Natural killer cell treated with Interleukin-12 subunit alpha and Interleukin-12 subunit beta and Interleukin-15 and Interleukin-18, amount 100 ng/mL, for 72 hours (primary cell): ENCODE measurements at regions not wholly inside any gene's neighbourhood (a gene's known extent, or its start where the extent isn't known, plus 50 kb on each side); places are given as distances from the start of the nearest gene placed in this dataset.
"Not testable (repeated sequence)": the region's sequence is repeated elsewhere in the genome, so short reads cannot be mapped to it uniquely, and the experiment has no call there.

Experiments used
- ATAC-seq, 2 donors: fragments of 150-1000 bp; cut with Tn5 transposase in 1 of 2; sonication (Bioruptor Pico), chemical (Tn5 transposase) in 1 of 2; 2 replicates each; pipeline ENCODE4 v1.10.0; 2021
- DNase-seq: peaks from one replicate; pipeline ENCODE4 v3.0.0; 2022; ENCODE audit warnings: low spot score
- H3K27ac Mint-ChIP-seq, 2 donors: 1 replicate in 1 of 2; 2 replicates in 1 of 2; pipeline ENCODE4 v1.8.0; 2022; ENCODE audit warnings: mixed read lengths in 2 of 2, mild to moderate bottlenecking in 1 of 2, moderate library complexity in 1 of 2
- H3K27me3 Mint-ChIP-seq, 2 donors: 1 replicate in 1 of 2; 2 replicates in 1 of 2; pipeline ENCODE4 v1.8.0; 2022; ENCODE audit warnings: mixed read lengths in 2 of 2
- H3K36me3 Mint-ChIP-seq: one replicate; pipeline ENCODE4 v1.8.0; 2022; ENCODE audit warnings: mixed read lengths
- H3K4me1 Mint-ChIP-seq, 2 donors: 1 replicate in 1 of 2; 2 replicates in 1 of 2; pipeline ENCODE4 v1.8.0; 2022; ENCODE audit warnings: low read depth in 2 of 2, mixed read lengths in 2 of 2, mild to moderate bottlenecking in 1 of 2
- H3K4me3 Mint-ChIP-seq: one replicate; pipeline ENCODE4 v1.8.0; 2022; ENCODE audit warnings: mixed read lengths
- H3K9me3 Mint-ChIP-seq: 2 replicates; pipeline ENCODE4 v1.8.0; 2022; ENCODE audit warnings: mixed read lengths

- DNase-seq, H3K9me3 Mint-ChIP-seq, ATAC-seq, H3K4me3 Mint-ChIP-seq, H3K4me1 Mint-ChIP-seq, H3K36me3 Mint-ChIP-seq, H3K27ac Mint-ChIP-seq: not testable (repeated sequence)
- peaks cover 20 to 37% of the 10 kb centered on the region in 2 donors for H3K27me3 Mint-ChIP-seq
Measured at GRCh38 chr15:83335542-83335941, 51.1 kb upstream of the BNC1 start.

GRCh38 chr15:83339396-83339795 is 54.9 kb upstream of the BNC1 start:
- peaks cover 4% of the 10 kb centered on the region for H3K9me3 Mint-ChIP-seq
- ATAC-seq, result no peak
- no peaks in the 10 kb centered on the region for H3K36me3 Mint-ChIP-seq
- H3K27me3 Mint-ChIP-seq, result peaks cover 21 to 31% of the 10 kb centered on the region in 2 donors
- H3K4me1 Mint-ChIP-seq, result no peaks in the 10 kb centered on the region
- no peak overlapping the region for H3K4me3 Mint-ChIP-seq
- no peak overlapping the region for H3K27ac Mint-ChIP-seq
- no peak for DNase-seq

DNA sequence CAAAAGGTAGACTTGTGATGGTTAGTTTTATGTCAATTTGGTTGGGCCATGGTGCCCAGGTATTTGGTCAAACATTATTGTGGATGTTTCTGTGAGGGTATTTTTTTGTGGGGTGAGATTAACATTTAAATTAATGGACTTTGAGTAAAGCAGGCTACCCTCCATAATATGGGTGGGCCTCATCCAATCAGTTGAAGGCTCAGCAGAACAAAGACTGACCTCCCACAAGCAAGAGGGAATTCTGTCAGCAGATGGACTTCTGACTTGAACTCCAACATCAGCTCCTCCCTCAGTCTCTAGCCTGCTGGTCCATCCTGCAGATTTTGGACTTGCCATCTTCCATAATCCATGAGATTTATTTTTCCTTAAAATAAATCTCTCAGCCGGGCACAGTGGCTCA is 55.6 kb upstream of the BNC1 start:
- ATAC-seq, result no peak
- no peaks in the 10 kb centered on the region for H3K4me1 Mint-ChIP-seq
- H3K36me3 Mint-ChIP-seq, result no peaks in the 10 kb centered on the region
- peaks cover 21 to 31% of the 10 kb centered on the region in 2 donors for H3K27me3 Mint-ChIP-seq
- no peak overlapping the region for H3K27ac Mint-ChIP-seq
- no peak for DNase-seq
- H3K4me3 Mint-ChIP-seq, result no peak overlapping the region
- peaks cover 4% of the 10 kb centered on the region for H3K9me3 Mint-ChIP-seq

- Mint-ChIP-seq H3K27me3 (peaks cover 11 to 17% of the 10 kb centered on the region in 2 donors), H3K27ac (no peak overlapping the region), H3K4me1 (no peaks in the 10 kb centered on the region), H3K9me3 (no peaks in the 10 kb centered on the region), H3K36me3 (no peaks in the 10 kb centered on the region), H3K4me3 (no peak overlapping the region)
- ATAC-seq (no peak), DNase-seq (no peak)
Measured at GRCh38 chr15:83346342-83346741, 61.9 kb upstream of the BNC1 start.

DNA sequence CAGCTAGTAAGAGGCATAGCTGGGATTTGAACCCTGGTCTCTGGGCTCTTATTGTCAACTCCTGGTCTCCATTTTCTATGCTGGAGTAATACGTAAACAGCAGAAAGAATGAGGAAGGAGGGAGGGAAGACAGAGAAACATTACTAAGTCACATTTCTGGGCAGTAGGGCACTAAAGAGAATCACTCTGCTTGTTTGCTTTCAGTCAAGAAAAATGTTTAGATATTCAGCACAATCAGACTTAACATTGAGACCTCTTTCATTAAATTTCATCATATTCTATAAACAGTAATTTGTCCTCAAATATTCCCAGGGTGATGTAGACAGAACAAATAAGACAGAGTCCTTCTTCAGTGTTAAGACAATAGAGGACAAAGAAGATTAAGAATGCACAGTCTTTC is 67.7 kb upstream of the BNC1 start:
- Mint-ChIP-seq H3K27me3 (peaks cover 6 to 14% of the 10 kb centered on the region in 2 donors), H3K9me3 (no peaks in the 10 kb centered on the region), H3K27ac (no peak overlapping the region), H3K4me3 (no peak overlapping the region), H3K4me1 (no peaks in the 10 kb centered on the region), H3K36me3 (no peaks in the 10 kb centered on the region)
- DNase-seq (no peak), ATAC-seq (no peak)

DNA sequence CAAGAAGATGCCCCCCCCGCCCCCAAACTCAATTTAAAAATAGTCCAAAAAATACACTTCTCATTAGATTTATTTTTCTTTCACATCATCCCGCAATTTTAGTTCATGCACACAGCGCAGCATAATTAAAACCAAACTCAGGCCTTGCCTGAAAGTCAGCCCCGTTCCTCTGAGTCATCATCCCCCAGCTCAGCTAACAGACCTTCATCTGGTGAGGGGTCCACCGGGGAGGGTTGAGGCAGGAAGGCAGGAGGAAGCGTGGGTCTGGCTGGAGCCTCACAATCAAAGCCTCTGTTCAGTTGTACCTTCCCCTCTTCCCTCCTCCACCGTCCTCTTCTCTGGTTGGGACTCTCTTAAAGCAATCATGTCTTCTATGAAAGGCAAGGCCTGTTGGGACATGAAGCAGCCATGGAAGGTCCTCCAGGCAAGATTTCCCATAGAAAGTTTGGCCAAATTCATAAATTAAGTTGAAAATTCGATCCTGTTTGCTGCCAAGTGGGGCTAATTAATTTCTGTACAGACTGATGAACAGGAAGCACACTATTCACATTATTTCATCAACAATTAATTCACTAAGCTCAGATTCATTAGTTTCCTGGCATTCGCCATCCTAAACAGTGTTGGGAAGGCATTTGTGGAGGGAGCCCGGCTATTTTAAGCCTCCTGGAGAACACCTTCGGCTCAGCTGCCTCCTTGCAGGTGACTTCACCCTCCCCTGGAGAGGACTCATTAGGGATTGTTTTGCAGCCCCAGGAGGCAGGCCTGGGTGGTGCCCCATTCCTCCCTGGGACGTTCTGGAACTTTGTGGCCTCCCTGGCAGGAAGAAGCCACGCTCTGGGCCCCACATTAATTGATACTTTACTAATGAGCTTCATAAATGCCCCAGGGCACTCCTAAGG is 72.3 kb upstream of the BNC1 start:
- Mint-ChIP-seq H3K4me3 (no peak overlapping the region), H3K27me3 (peaks cover 7 to 17% of the 10 kb centered on the region in 2 donors), H3K36me3 (no peaks in the 10 kb centered on the region), H3K9me3 (no peaks in the 10 kb centered on the region), H3K4me1 (no peaks in the 10 kb centered on the region), H3K27ac (no peak overlapping the region)
- ATAC-seq (no peak), DNase-seq (no peak)

GRCh38 chr15:83358972-83359564 is 74.6 kb upstream of the BNC1 start:
- no peaks in the 10 kb centered on the region for H3K9me3 Mint-ChIP-seq
- no peak overlapping the region for H3K4me3 Mint-ChIP-seq
- no peaks in the 10 kb centered on the region for H3K4me1 Mint-ChIP-seq
- H3K27ac Mint-ChIP-seq, result no peak overlapping the region
- peaks cover 23 to 31% of the 10 kb centered on the region in 2 donors for H3K27me3 Mint-ChIP-seq
- H3K36me3 Mint-ChIP-seq, result no peaks in the 10 kb centered on the region
- ATAC-seq, result no peak
- no peak for DNase-seq

- ATAC-seq (no peak), DNase-seq (no peak)
- no peak overlapping the region for H3K27ac Mint-ChIP-seq
- H3K36me3 Mint-ChIP-seq, result peaks cover 5% of the 10 kb centered on the region
- no peak overlapping the region for H3K4me3 Mint-ChIP-seq
- peaks cover 11 to 15% of the 10 kb centered on the region in 2 donors for H3K4me1 Mint-ChIP-seq
- no peaks in the 10 kb centered on the region for H3K9me3 Mint-ChIP-seq
- H3K27me3 Mint-ChIP-seq, result peaks cover 36 to 61% of the 10 kb centered on the region in 2 donors
Measured at GRCh38 chr15:83362706-83363105, 78.2 kb upstream of the BNC1 start.

- Mint-ChIP-seq H3K4me1 (peaks cover 11 to 15% of the 10 kb centered on the region in 2 donors), H3K27ac (no peak overlapping the region), H3K27me3 (peaks cover 38 to 74% of the 10 kb centered on the region in 2 donors), H3K36me3 (peaks cover 5% of the 10 kb centered on the region), H3K9me3 (no peaks in the 10 kb centered on the region), H3K4me3 (no peak overlapping the region)
- no peak for DNase-seq
- ATAC-seq, result no peak
Measured at GRCh38 chr15:83364501-83364900, 80.0 kb upstream of the BNC1 start.

GRCh38 chr15:83365370-83365938 is 81.0 kb upstream of the BNC1 start:
- peak overlapping the region; percentile 70 for H3K4me3 Mint-ChIP-seq
- no peaks in the 10 kb centered on the region for H3K9me3 Mint-ChIP-seq
- no peak overlapping the region for H3K27ac Mint-ChIP-seq
- H3K36me3 Mint-ChIP-seq, result peaks cover 5% of the 10 kb centered on the region
- DNase-seq (no peak), ATAC-seq (peak in 1 of 2 donors; percentile 55)
- peaks cover 39 to 77% of the 10 kb centered on the region in 2 donors for H3K27me3 Mint-ChIP-seq
- H3K4me1 Mint-ChIP-seq, result peaks cover 11 to 15% of the 10 kb centered on the region in 2 donors

GRCh38 chr15:83372434-83372891 is 74.7 kb upstream of the SH3GL3 start:
- H3K36me3 Mint-ChIP-seq, result no peaks in the 10 kb centered on the region
- no peak for DNase-seq
- no peak overlapping the region for H3K27ac Mint-ChIP-seq
- H3K9me3 Mint-ChIP-seq, result no peaks in the 10 kb centered on the region
- ATAC-seq, result no peak
- H3K27me3 Mint-ChIP-seq, result peaks cover 51 to 69% of the 10 kb centered on the region in 2 donors
- peaks cover 0 to 6% of the 10 kb centered on the region in 2 donors for H3K4me1 Mint-ChIP-seq
- H3K4me3 Mint-ChIP-seq, result no peak overlapping the region

- Mint-ChIP-seq H3K9me3 (no peaks in the 10 kb centered on the region), H3K36me3 (no peaks in the 10 kb centered on the region), H3K27ac (no peak overlapping the region), H3K27me3 (peaks cover 33 to 43% of the 10 kb centered on the region in 2 donors), H3K4me3 (no peak overlapping the region), H3K4me1 (peaks cover 0 to 5% of the 10 kb centered on the region in 2 donors)
- DNase-seq (no peak), ATAC-seq (peak in 1 of 2 donors; percentile 56)
Measured at GRCh38 chr15:83378921-83379578, 68.1 kb upstream of the SH3GL3 start.

GRCh38 chr15:83379579-83379959 is 67.6 kb upstream of the SH3GL3 start:
- Mint-ChIP-seq H3K9me3 (no peaks in the 10 kb centered on the region), H3K36me3 (no peaks in the 10 kb centered on the region), H3K4me1 (peaks cover 0 to 5% of the 10 kb centered on the region in 2 donors), H3K27ac (no peak overlapping the region), H3K27me3 (peaks cover 28 to 38% of the 10 kb centered on the region in 2 donors), H3K4me3 (no peak overlapping the region)
- ATAC-seq (peak in 1 of 2 donors; percentile 20), DNase-seq (no peak)
